Chondrocyte (in vitro differentiated cells): ENCODE measurements at regions not wholly inside any gene's neighbourhood (a gene's known extent, or its start where the extent isn't known, plus 50 kb on each side); places are given as distances from the start of the nearest gene placed in this dataset.
A peak's percentile ranks its signal among the peaks of the same experiment; 100 is the strongest.
"Not testable (repeated sequence)": the region's sequence is repeated elsewhere in the genome, so short reads cannot be mapped to it uniquely, and the experiment has no call there.

Experiments used
- DNase-seq: peaks from one replicate; pipeline ENCODE4 v3.0.0; 2021; ENCODE audit warnings: mixed read lengths, low spot score
- H3K27ac Mint-ChIP-seq: one replicate; pipeline ENCODE4 v1.8.0; 2021; ENCODE audit warnings: mild to moderate bottlenecking, moderate library complexity, mixed read lengths; ENCODE audit not compliant: unreplicated experiment
- H3K27me3 Mint-ChIP-seq: 2 replicates; pipeline ENCODE4 v1.8.0; 2021; ENCODE audit warnings: low read depth, mixed read lengths
- H3K36me3 Mint-ChIP-seq: 2 replicates; pipeline ENCODE4 v1.8.0; 2021; ENCODE audit warnings: low read depth, mixed read lengths
- H3K4me1 Mint-ChIP-seq: 2 replicates; pipeline ENCODE4 v1.8.0; 2021; ENCODE audit warnings: low read depth, mild to moderate bottlenecking, mixed read lengths
- H3K4me3 Mint-ChIP-seq: one replicate; pipeline ENCODE4 v1.8.0; 2021; ENCODE audit warnings: mild to moderate bottlenecking, moderate library complexity, mixed read lengths; ENCODE audit not compliant: unreplicated experiment
- H3K9me3 Mint-ChIP-seq: 2 replicates; pipeline ENCODE4 v1.8.0; 2021; ENCODE audit warnings: low read depth, mixed read lengths
- CTCF ChIP-seq: fragments of 200-600 bp; sonication (generic); IDR thresholded peaks from 2 replicates; pipeline ENCODE4 v1.5.0; 2021; ENCODE audit warnings: antibody characterized with exemption, mild to moderate bottlenecking, moderate library complexity

GRCh38 chr5:176144508-176144907 lies 93.7 kb upstream of the SIMC1 start:
- peaks cover 38% of the 10 kb centered on the region for H3K27me3 Mint-ChIP-seq
- H3K4me1 Mint-ChIP-seq = peaks cover 6% of the 10 kb centered on the region
- H3K27ac Mint-ChIP-seq = no peak overlapping the region
- no peak overlapping the region for H3K4me3 Mint-ChIP-seq
- no peak for TF ChIP-seq CTCF
- no peaks in the 10 kb centered on the region for H3K36me3 Mint-ChIP-seq
- no peak for DNase-seq
- H3K9me3 Mint-ChIP-seq = peaks cover 12% of the 10 kb centered on the region

GRCh38 chr5:176149948-176150347 lies 88.3 kb upstream of the SIMC1 start:
- not testable (repeated sequence) for DNase-seq, H3K4me3 Mint-ChIP-seq, H3K9me3 Mint-ChIP-seq, H3K36me3 Mint-ChIP-seq, H3K27ac Mint-ChIP-seq
- Mint-ChIP-seq H3K4me1 (peaks cover 36% of the 10 kb centered on the region), H3K27me3 (peaks cover 19% of the 10 kb centered on the region)

GRCh38 chr5:176151281-176151680 lies 86.9 kb upstream of the SIMC1 start:
- no peaks in the 10 kb centered on the region for H3K9me3 Mint-ChIP-seq
- no peak overlapping the region for H3K4me3 Mint-ChIP-seq
- peaks cover under 1% of the 10 kb centered on the region for H3K36me3 Mint-ChIP-seq
- peaks cover 36% of the 10 kb centered on the region for H3K4me1 Mint-ChIP-seq
- H3K27ac Mint-ChIP-seq = peak overlapping the region; percentile 5
- no peak for DNase-seq
- no peak for TF ChIP-seq CTCF
- peaks cover 14% of the 10 kb centered on the region for H3K27me3 Mint-ChIP-seq

- Mint-ChIP-seq H3K27me3 (peaks cover 12% of the 10 kb centered on the region), H3K4me1 (peaks cover 36% of the 10 kb centered on the region), H3K4me3 (no peak overlapping the region), H3K36me3 (peaks cover 2% of the 10 kb centered on the region), H3K27ac (peak overlapping the region; percentile 77), H3K9me3 (no peaks in the 10 kb centered on the region)
- no peak for TF ChIP-seq CTCF
- DNase-seq = no peak
These were observed 85.9 kb upstream of the SIMC1 start for GRCh38 chr5:176152191-176152929.

- peaks cover 36% of the 10 kb centered on the region for H3K4me1 Mint-ChIP-seq
- no peak overlapping the region for H3K27ac Mint-ChIP-seq
- H3K9me3 Mint-ChIP-seq = no peaks in the 10 kb centered on the region
- TF ChIP-seq CTCF = no peak
- H3K27me3 Mint-ChIP-seq = peaks cover 12% of the 10 kb centered on the region
- no peak overlapping the region for H3K4me3 Mint-ChIP-seq
- no peak for DNase-seq
- peaks cover 2% of the 10 kb centered on the region for H3K36me3 Mint-ChIP-seq
These were observed 85.3 kb upstream of the SIMC1 start for GRCh38 chr5:176152930-176153311.

- H3K27ac Mint-ChIP-seq = no peak overlapping the region
- H3K4me3 Mint-ChIP-seq = no peak overlapping the region
- peaks cover 2% of the 10 kb centered on the region for H3K36me3 Mint-ChIP-seq
- no peak for DNase-seq
- H3K27me3 Mint-ChIP-seq = peaks cover 13% of the 10 kb centered on the region
- H3K9me3 Mint-ChIP-seq = no peaks in the 10 kb centered on the region
- peaks cover 39% of the 10 kb centered on the region for H3K4me1 Mint-ChIP-seq
- TF ChIP-seq CTCF = no peak
These were observed 84.5 kb upstream of the SIMC1 start for GRCh38 chr5:176153741-176154140.
